Jurkat, Clone E6-1 (cell line): ENCODE measurements at regions not wholly inside any gene's neighbourhood (a gene's known extent, or its start where the extent isn't known, plus 50 kb on each side); places are given as distances from the start of the nearest gene placed in this dataset.

Experiments used
- DNase-seq: peaks from one replicate; pipeline ENCODE4 v3.0.0-alpha.2; 2011; ENCODE audit warnings: low read depth, low spot score
- H3K4me3 ChIP-seq: 2 replicates; pipeline ENCODE4 v1.5.1; 2011; ENCODE audit warnings: mild to moderate bottlenecking, low read length, control low read depth, moderate library complexity

- no peak overlapping the region for H3K4me3 ChIP-seq
- no peak for DNase-seq
Measured at GRCh38 chr15:34700891-34701427, 53.8 kb downstream of the GJD2 start.

DNA sequence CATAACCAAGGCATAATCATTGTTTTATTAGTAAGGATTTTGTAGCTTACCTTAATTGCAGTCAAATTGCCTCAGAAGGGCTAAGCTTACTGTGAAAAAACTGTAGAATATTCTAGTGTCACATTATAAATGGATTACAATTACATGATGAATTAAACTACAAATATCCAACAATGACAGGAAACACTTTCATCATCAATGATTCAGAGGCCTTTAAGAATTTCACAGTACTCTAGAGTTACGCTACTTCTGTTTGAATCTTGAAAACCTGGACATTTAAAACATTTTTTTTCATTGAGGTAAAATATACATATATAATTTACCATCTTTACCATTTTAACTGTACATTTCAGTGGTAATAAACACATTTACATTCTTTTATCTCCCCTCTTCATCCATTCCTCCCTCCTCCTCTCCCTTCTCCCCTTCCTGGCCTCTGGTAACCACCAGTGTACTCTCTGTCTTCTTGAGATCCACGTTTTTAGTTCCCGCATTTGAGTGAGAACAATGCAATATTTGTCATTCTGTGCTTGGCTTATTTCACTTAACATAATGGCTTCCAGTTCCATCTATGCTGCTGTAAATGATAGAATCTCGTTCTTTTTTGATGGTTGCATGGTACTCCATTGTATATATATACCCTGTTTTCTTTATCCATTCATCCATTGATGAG, 54.7 kb downstream of the GJD2 start:
- no peak for DNase-seq
- no peak overlapping the region for H3K4me3 ChIP-seq

- H3K4me3 ChIP-seq = no peak overlapping the region
- DNase-seq = no peak
Measured at GRCh38 chr15:34696506-34696905, 58.3 kb downstream of the GJD2 start.

GRCh38 chr15:34693053-34693744, 61.6 kb downstream of the GJD2 start:
- DNase-seq = no peak
- H3K4me3 ChIP-seq = no peak overlapping the region

DNA sequence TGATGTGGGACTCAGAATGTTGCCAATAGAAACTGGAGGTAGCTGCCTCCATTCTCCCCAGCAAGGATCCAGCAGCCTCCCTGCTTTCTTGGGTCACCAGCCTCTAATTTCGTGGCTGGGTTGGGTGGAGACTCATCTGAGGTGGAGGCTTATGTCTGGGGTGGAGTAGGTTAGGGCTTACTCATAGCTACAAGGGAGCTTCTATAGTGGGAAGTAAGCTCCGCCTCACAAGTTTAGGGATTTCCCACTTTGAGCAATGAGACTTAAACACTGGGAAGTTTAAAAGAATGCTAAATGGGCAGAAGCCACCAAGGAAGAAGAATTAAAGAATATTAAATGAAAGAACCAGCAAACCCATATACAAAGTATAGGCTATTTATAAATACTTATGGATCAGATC, 63.8 kb downstream of the GJD2 start:
- no peak overlapping the region for H3K4me3 ChIP-seq
- DNase-seq = no peak

- no peak overlapping the region for H3K4me3 ChIP-seq
- DNase-seq = no peak
Measured at GRCh38 chr15:34688699-34689098, 66.1 kb downstream of the GJD2 start.

GRCh38 chr15:34684351-34684750, 70.4 kb downstream of the GJD2 start:
- no peak overlapping the region for H3K4me3 ChIP-seq
- no peak for DNase-seq

- DNase-seq = no peak
- no peak overlapping the region for H3K4me3 ChIP-seq
Measured at GRCh38 chr15:34682674-34683073, 72.1 kb downstream of the GJD2 start.

DNA sequence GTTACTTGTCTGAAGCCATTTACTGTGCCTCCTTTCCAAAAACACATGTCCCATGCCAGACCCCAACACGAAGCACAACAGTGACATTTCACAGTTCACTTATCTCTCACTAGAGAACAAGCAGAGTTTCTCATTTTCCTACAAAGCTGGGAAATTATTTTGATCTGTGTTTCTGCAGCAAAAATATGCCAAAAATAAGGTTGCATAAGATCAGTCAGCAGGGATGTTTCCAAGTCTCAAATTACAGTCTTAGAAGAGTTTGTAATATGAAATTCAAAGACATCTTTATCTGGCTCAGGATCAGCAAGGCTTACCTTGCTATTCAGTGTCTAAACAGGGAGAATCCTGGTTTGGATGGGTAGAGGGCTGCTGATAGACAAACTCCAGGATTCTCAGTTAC, 75.5 kb downstream of the GJD2 start:
- DNase-seq = no peak
- no peak overlapping the region for H3K4me3 ChIP-seq

- DNase-seq = no peak
- H3K4me3 ChIP-seq = no peak overlapping the region
Measured at GRCh38 chr15:34673241-34673640, 81.6 kb downstream of the GJD2 start.

GRCh38 chr15:34665498-34666116, 82.2 kb upstream of the GOLGA8B start:
- no peak overlapping the region for H3K4me3 ChIP-seq

GRCh38 chr15:34664418-34664817, 81.0 kb upstream of the GOLGA8B start:
- no peak for DNase-seq
- H3K4me3 ChIP-seq = no peak overlapping the region

More at GRCh38 chr15:34665498-34666116, 82.2 kb upstream of the GOLGA8B start:
- DNase-seq = no peak

GRCh38 chr15:34663101-34663500, 79.7 kb upstream of the GOLGA8B start:
- no peak overlapping the region for H3K4me3 ChIP-seq
- no peak for DNase-seq

- H3K4me3 ChIP-seq = no peak overlapping the region
- DNase-seq = no peak
Measured at GRCh38 chr15:34659056-34659455, 75.6 kb upstream of the GOLGA8B start.

- no peak for DNase-seq
- H3K4me3 ChIP-seq = no peak overlapping the region
Measured at GRCh38 chr15:34657469-34658127, 74.1 kb upstream of the GOLGA8B start.

GRCh38 chr15:34656005-34656796, 72.8 kb upstream of the GOLGA8B start:
- H3K4me3 ChIP-seq = no peak overlapping the region
- DNase-seq = no peak

- no peak for DNase-seq
Measured at GRCh38 chr15:34655326-34655725, 71.9 kb upstream of the GOLGA8B start.

GRCh38 chr15:34654625-34655024, 71.2 kb upstream of the GOLGA8B start:
- H3K4me3 ChIP-seq = no peak overlapping the region
- no peak for DNase-seq

More at GRCh38 chr15:34655326-34655725, 71.9 kb upstream of the GOLGA8B start:
- H3K4me3 ChIP-seq = no peak overlapping the region

- DNase-seq = no peak
- H3K4me3 ChIP-seq = no peak overlapping the region
Measured at GRCh38 chr15:34653992-34654391, 70.5 kb upstream of the GOLGA8B start.
